ENCODE measurements at regions not wholly inside any gene's neighbourhood (a gene's known extent, or its start where the extent isn't known, plus 50 kb on each side); places are given as distances from the start of the nearest gene placed in this dataset.

GRCh38 chr4:81586706-81587105 lies 115.0 kb upstream of the RASGEF1B start:
- TF ChIP-seq SIN3A (IDR thresholded peaks at IDR 0.05; ENCODE audit: borderline replicate concordance, insufficient read depth, low read length) (no peak), REST (IDR thresholded peaks at IDR 0.05; ENCODE audit: insufficient read depth in 1 of 2, low read depth in 2 of 2, low read length in 2 of 2) (no peak), POLR2AphosphoS5 (IDR thresholded peaks at IDR 0.05; ENCODE audit: low read depth, low read length) (no peak), TAF1 (IDR thresholded peaks at IDR 0.05; ENCODE audit: borderline replicate concordance, insufficient read depth, low read length) (no peak), FOXP2 (optimal IDR thresholded peaks at IDR 0.05; ENCODE audit: borderline replicate concordance, extremely low read depth, extremely low read length, insufficient read depth) (no peak)

GRCh38 chr4:81580346-81580993 lies 108.8 kb upstream of the RASGEF1B start:
- no peak for TF ChIP-seq POLR2AphosphoS5 (IDR thresholded peaks at IDR 0.05; ENCODE audit: low read depth, low read length)
- TF ChIP-seq SIN3A (IDR thresholded peaks at IDR 0.05; ENCODE audit: borderline replicate concordance, insufficient read depth, low read length): no peak
- no peak for TF ChIP-seq FOXP2 (optimal IDR thresholded peaks at IDR 0.05; ENCODE audit: borderline replicate concordance, extremely low read depth, extremely low read length, insufficient read depth)
- TF ChIP-seq REST (IDR thresholded peaks at IDR 0.05; ENCODE audit: insufficient read depth in 1 of 2, low read depth in 2 of 2, low read length in 2 of 2): no peak
- no peak for TF ChIP-seq TAF1 (IDR thresholded peaks at IDR 0.05; ENCODE audit: borderline replicate concordance, insufficient read depth, low read length)

- TF ChIP-seq FOXP2 (optimal IDR thresholded peaks at IDR 0.05; ENCODE audit: borderline replicate concordance, extremely low read depth, extremely low read length, insufficient read depth): no peak
- no peak for TF ChIP-seq REST (IDR thresholded peaks at IDR 0.05; ENCODE audit: insufficient read depth in 1 of 2, low read depth in 2 of 2, low read length in 2 of 2)
- no peak for TF ChIP-seq TAF1 (IDR thresholded peaks at IDR 0.05; ENCODE audit: borderline replicate concordance, insufficient read depth, low read length)
- no peak for TF ChIP-seq POLR2AphosphoS5 (IDR thresholded peaks at IDR 0.05; ENCODE audit: low read depth, low read length)
- TF ChIP-seq SIN3A (IDR thresholded peaks at IDR 0.05; ENCODE audit: borderline replicate concordance, insufficient read depth, low read length): no peak
Observed at GRCh38 chr4:81577392-81577791, 105.7 kb upstream of the RASGEF1B start.

GRCh38 chr4:81574991-81575390 lies 103.3 kb upstream of the RASGEF1B start:
- TF ChIP-seq SIN3A (IDR thresholded peaks at IDR 0.05; ENCODE audit: borderline replicate concordance, insufficient read depth, low read length) (no peak), REST (IDR thresholded peaks at IDR 0.05; ENCODE audit: insufficient read depth in 1 of 2, low read depth in 2 of 2, low read length in 2 of 2) (no peak), POLR2AphosphoS5 (IDR thresholded peaks at IDR 0.05; ENCODE audit: low read depth, low read length) (no peak), TAF1 (IDR thresholded peaks at IDR 0.05; ENCODE audit: borderline replicate concordance, insufficient read depth, low read length) (no peak), FOXP2 (optimal IDR thresholded peaks at IDR 0.05; ENCODE audit: borderline replicate concordance, extremely low read depth, extremely low read length, insufficient read depth) (no peak)
